HEK293 (cell line): ENCODE measurements at regions not wholly inside any gene's neighbourhood (a gene's known extent, or its start where the extent isn't known, plus 50 kb on each side); places are given as distances from the start of the nearest gene placed in this dataset.

Experiments
- CTCF ChIA-PET: fragments of 350-600 bp; formaldehyde crosslinking; extraction: SDS; loops from one replicate; lab custom pipeline; 2021; ENCODE audit warnings: antibody characterized with exemption; lab: Yijun Ruan, JAX
- POLR2A ChIA-PET: fragments of 300-600 bp; formaldehyde crosslinking; extraction: SDS; loops from one replicate; lab custom pipeline; 2020; ENCODE audit warnings: antibody characterized with exemption, inconsistent platforms; lab: Yijun Ruan, JAX
- H3K27ac ChIP-seq: fragments of 200-500 bp; sonication (Bioruptor generic); 2 replicates; pipeline ENCODE4 v1.5.1; 2014; ENCODE audit warnings: low read depth, low read length, control low read depth, inconsistent platforms; ENCODE audit errors: extremely low read depth
- H3K36me3 ChIP-seq, 2 experiments: fragments of 200-500 bp in 1 of 2; sonication (Bioruptor generic) in 1 of 2; 1 replicate in 1 of 2; 2 replicates in 1 of 2; pipeline ENCODE4 v1.5.1; 2014 to 2017; ENCODE audit warnings: inconsistent platforms in 2 of 2, low read length in 2 of 2; ENCODE audit not compliant: control insufficient read depth in 2 of 2, insufficient read depth in 1 of 2
- H3K4me1 ChIP-seq: fragments of 200-500 bp; sonication (Bioruptor generic); 2 replicates; pipeline ENCODE4 v1.5.1; 2014; ENCODE audit warnings: mild to moderate bottlenecking, low read length, inconsistent platforms; ENCODE audit not compliant: control insufficient read depth, insufficient read depth
- H3K4me3 ChIP-seq: 2 replicates; pipeline ENCODE4 v1.5.1; 2011; ENCODE audit warnings: low read depth, mild to moderate bottlenecking, control low read depth, low read length, moderate library complexity
- H3K9me3 ChIP-seq: fragments of 200-500 bp; sonication (Bioruptor generic); 2 replicates; pipeline ENCODE4 v1.5.1; 2014; ENCODE audit warnings: low read depth, low read length, inconsistent platforms; ENCODE audit not compliant: control insufficient read depth, insufficient read depth
- BCL6B ChIP-seq: fragments of 450-650 bp; formaldehyde crosslinking; IDR thresholded peaks from 2 replicates; pipeline ENCODE4 v1.5.1; 2017; ENCODE audit warnings: missing biosample characterization, missing genetic modification characterization
- GFI1B ChIP-seq: fragments of 450-650 bp; formaldehyde crosslinking; IDR thresholded peaks from 2 replicates; pipeline ENCODE4 v1.5.1; 2016; ENCODE audit warnings: missing biosample characterization, missing genetic modification characterization
- GLI4 ChIP-seq: fragments of 450-650 bp; formaldehyde crosslinking; IDR thresholded peaks from 2 replicates; pipeline ENCODE4 v1.5.1; 2016; ENCODE audit warnings: missing biosample characterization, missing genetic modification characterization
- HOXA7 ChIP-seq: sonication (generic); formaldehyde crosslinking; IDR thresholded peaks from 2 replicates; pipeline ENCODE4 v1.8.1; 2022; ENCODE audit warnings: missing genetic modification reagents, borderline replicate concordance
- KLF9 ChIP-seq: fragments of 450-650 bp; formaldehyde crosslinking; IDR thresholded peaks from 2 replicates; pipeline ENCODE4 v1.5.1; 2016; ENCODE audit warnings: missing biosample characterization, missing genetic modification characterization, low read depth
- MYNN ChIP-seq: fragments of 450-650 bp; formaldehyde crosslinking; IDR thresholded peaks from 2 replicates; pipeline ENCODE4 v1.5.1; 2016; ENCODE audit warnings: missing biosample characterization, missing genetic modification characterization, borderline replicate concordance
- REPIN1 ChIP-seq: fragments of 450-650 bp; formaldehyde crosslinking; IDR thresholded peaks from 2 replicates; pipeline ENCODE4 v1.5.1; 2017; ENCODE audit warnings: missing biosample characterization, missing genetic modification characterization, low read depth
- ZBTB48 ChIP-seq: fragments of 450-650 bp; formaldehyde crosslinking; IDR thresholded peaks from 2 replicates; pipeline ENCODE4 v1.5.1; 2016; ENCODE audit warnings: missing biosample characterization, missing genetic modification characterization
- ZNF10 ChIP-seq: fragments of 450-650 bp; formaldehyde crosslinking; IDR thresholded peaks from 2 replicates; pipeline ENCODE4 v1.5.1; 2017; ENCODE audit warnings: missing biosample characterization, missing genetic modification characterization
- ZNF16 ChIP-seq: fragments of 450-650 bp; formaldehyde crosslinking; IDR thresholded peaks from 2 replicates; pipeline ENCODE4 v1.5.1; 2016; ENCODE audit warnings: low read depth, missing biosample characterization, missing genetic modification characterization
- ZNF19 ChIP-seq: fragments of 450-650 bp; formaldehyde crosslinking; IDR thresholded peaks from 2 replicates; pipeline ENCODE4; 2016; ENCODE audit warnings: missing biosample characterization, missing genetic modification characterization, low read depth
- ZNF239 ChIP-seq: fragments of 450-650 bp; formaldehyde crosslinking; IDR thresholded peaks from 2 replicates; pipeline ENCODE4 v1.5.1; 2016; ENCODE audit warnings: missing biosample characterization, missing genetic modification characterization
- ZNF266 ChIP-seq: fragments of 450-650 bp; formaldehyde crosslinking; IDR thresholded peaks from 2 replicates; pipeline ENCODE4 v1.5.1; 2016; ENCODE audit warnings: missing biosample characterization, missing genetic modification characterization, low read depth
- ZNF280C ChIP-seq: fragments of 450-650 bp; formaldehyde crosslinking; IDR thresholded peaks from 2 replicates; pipeline ENCODE4 v1.5.1; 2016; ENCODE audit warnings: missing biosample characterization, missing genetic modification characterization
- ZNF280D ChIP-seq: fragments of 450-650 bp; formaldehyde crosslinking; IDR thresholded peaks from 2 replicates; pipeline ENCODE4 v1.5.1; 2016; ENCODE audit warnings: missing biosample characterization, missing genetic modification characterization
- ZNF391 ChIP-seq: fragments of 450-650 bp; formaldehyde crosslinking; IDR thresholded peaks from 2 replicates; pipeline ENCODE4 v1.5.1; 2016; ENCODE audit warnings: low read depth, missing biosample characterization, missing genetic modification characterization, borderline replicate concordance
- ZNF423 ChIP-seq: fragments of 450-650 bp; formaldehyde crosslinking; IDR thresholded peaks from 2 replicates; pipeline ENCODE4 v1.5.1; 2016; ENCODE audit warnings: missing biosample characterization, missing genetic modification characterization
- ZNF521 ChIP-seq: fragments of 450-650 bp; formaldehyde crosslinking; IDR thresholded peaks from 2 replicates; pipeline ENCODE4 v1.5.1; 2017; ENCODE audit warnings: missing biosample characterization, mild to moderate bottlenecking, missing genetic modification characterization
- ZNF596 ChIP-seq: fragments of 450-650 bp; IDR thresholded peaks from 2 replicates; pipeline ENCODE4 v1.5.0; 2018; ENCODE audit warnings: missing biosample characterization, mild to moderate bottlenecking, missing genetic modification characterization, moderate library complexity
- ZNF610 ChIP-seq: fragments of 450-650 bp; formaldehyde crosslinking; IDR thresholded peaks from 2 replicates; pipeline ENCODE4 v1.5.1; 2016; ENCODE audit warnings: missing biosample characterization, missing genetic modification characterization, borderline replicate concordance
- ZNF830 ChIP-seq: fragments of 450-650 bp; IDR thresholded peaks from 2 replicates; pipeline ENCODE4 v1.5.0; 2018; ENCODE audit warnings: missing biosample characterization, missing genetic modification characterization, low read depth, mild to moderate bottlenecking, moderate library complexity
- TF ChIP-seq, protein P1 (sequence below): fragments of 450-650 bp; formaldehyde crosslinking; IDR thresholded peaks from 2 replicates; pipeline ENCODE4 v1.5.1; 2016; ENCODE audit warnings: missing biosample characterization, missing genetic modification characterization

DNA sequence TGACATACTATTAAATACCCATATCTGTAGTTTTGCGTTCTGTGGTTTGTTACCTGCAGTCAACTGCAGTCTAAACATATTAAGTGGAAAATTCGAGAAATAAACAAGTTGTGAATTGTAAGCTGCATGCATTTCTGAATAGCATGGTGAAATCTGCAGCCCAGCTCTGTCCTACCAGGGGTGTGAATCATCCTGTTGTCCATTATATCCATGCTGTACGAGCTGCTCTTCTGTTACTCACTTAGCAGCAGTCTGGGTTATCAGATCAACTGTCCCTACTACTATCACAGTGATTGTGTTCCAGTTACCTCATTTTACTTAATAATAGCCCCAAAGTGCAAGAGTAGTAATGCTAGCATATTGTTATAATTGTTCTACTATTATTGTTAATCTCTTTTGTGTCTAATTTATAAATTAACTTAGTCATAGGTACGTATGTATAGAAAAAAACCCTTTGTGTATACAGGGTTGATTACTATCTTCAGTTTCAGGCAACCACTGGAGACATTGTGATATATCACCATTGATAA is 173.7 kb upstream of the FAT4 start (continued):
- TF ChIP-seq ZNF521 (tag by site-specific recombination): no peak
- no peak for TF ChIP-seq ZNF280D (tag by site-specific recombination)
- TF ChIP-seq ZNF239 (tag by site-specific recombination): no peak
- no peak for TF ChIP-seq ZNF830 (tag by site-specific recombination)
- no peak for TF ChIP-seq HOXA7 (CRISPR knock-in tag)
- TF ChIP-seq ZBTB48 (tag by site-specific recombination): no peak
- TF ChIP-seq MYNN (tag by site-specific recombination): no peak
- TF ChIP-seq BCL6B (tag by site-specific recombination): no peak
- TF ChIP-seq KLF9 (tag by site-specific recombination): no peak
- no peak for TF ChIP-seq ZNF16 (tag by site-specific recombination)

GRCh38 chr4:125135652-125136051 is 179.1 kb upstream of the FAT4 start:
- CTCF ChIA-PET: interaction anchor here (0.6 kb wide), 1 partner anchor 143 kb away, joined by 4 read pairs; no protein-coding TSS in a partner anchor
- no peaks in the 10 kb centered on the region for H3K4me1 ChIP-seq
- H3K4me3 ChIP-seq: no peak overlapping the region
- no peaks in the 10 kb centered on the region for H3K9me3 ChIP-seq
- POLR2A ChIA-PET: no interaction called here
- TF ChIP-seq ZNF423 (tag by site-specific recombination) (no peak), ZNF10 (tag by site-specific recombination) (no peak), GLI4 (tag by site-specific recombination) (no peak), GFI1B (tag by site-specific recombination) (no peak), REPIN1 (tag by site-specific recombination) (no peak), ZNF596 (tag by site-specific recombination) (no peak), ZNF266 (tag by site-specific recombination) (no peak), ZNF610 (tag by site-specific recombination) (no peak), ZNF391 (no peak), ZNF280C (no peak), ZNF19 (tag by site-specific recombination) (no peak)
- TF ChIP-seq, protein P1, sequence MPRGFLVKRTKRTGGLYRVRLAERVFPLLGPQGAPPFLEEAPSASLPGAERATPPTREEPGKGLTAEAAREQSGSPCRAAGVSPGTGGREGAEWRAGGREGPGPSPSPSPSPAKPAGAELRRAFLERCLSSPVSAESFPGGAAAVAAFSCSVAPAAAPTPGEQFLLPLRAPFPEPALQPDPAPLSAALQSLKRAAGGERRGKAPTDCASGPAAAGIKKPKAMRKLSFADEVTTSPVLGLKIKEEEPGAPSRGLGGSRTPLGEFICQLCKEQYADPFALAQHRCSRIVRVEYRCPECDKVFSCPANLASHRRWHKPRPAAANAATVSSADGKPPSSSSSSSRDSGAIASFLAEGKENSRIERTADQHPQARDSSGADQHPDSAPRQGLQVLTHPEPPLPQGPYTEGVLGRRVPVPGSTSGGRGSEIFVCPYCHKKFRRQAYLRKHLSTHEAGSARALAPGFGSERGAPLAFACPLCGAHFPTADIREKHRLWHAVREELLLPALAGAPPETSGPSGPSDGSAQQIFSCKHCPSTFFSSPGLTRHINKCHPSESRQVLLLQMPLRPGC (tag by site-specific recombination): no peak
- H3K36me3 ChIP-seq: no peaks in the 10 kb centered on the region
- H3K27ac ChIP-seq: no peak overlapping the region
